ENCODE measurements at regions not wholly inside any gene's neighbourhood (a gene's known extent, or its start where the extent isn't known, plus 50 kb on each side); places are given as distances from the start of the nearest gene placed in this dataset.

DNA sequence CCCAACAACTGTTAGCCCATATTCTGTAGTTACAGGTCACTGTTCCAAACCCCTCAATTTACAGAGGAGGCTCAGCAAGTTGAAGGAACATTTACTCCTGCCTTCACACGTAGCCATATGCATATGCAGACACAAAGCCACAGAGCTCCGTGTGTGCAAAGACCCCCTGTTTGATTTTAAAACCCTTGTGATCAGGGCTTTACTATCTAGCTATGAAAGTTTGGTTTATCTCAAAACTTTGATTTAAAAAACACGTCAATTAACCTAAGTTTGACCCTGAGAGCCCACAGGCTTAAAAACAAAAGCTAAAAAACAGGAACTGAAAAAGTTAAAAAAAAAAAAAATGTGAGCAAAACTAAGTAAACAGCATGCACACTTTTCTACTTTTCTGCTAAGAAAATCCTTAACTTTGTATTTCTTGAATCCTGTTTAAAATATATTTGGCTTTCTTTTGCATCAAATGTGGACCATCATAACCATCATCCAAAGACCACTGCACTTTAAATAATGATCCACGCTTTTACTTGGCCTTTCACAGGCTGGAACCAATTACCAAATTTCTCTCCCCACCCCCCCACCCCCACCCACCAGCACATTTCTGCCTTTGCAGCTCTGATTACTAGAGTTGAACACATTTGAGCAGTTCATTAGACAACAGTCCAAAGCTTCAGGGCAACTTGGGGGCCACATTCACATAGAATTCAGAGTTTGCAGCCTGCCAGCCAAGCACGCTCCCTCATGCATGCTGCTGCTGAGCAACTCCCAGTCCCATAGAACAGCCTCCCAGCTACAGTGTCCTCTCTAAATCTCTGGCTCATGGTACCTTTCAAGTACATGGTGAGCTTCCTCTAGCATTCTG is 128.8 kb upstream of the MAP3K1 start:
- peak in 1 of 4 donors; percentile 46 for ATAC-seq
- no peaks in the 10 kb centered on the region for H3K36me3 ChIP-seq
- TF ChIP-seq POLR2A (IDR thresholded peaks at IDR 0.05), result no peak
- H3K4me3 ChIP-seq, result no peak overlapping the region
- no peak for DNase-seq
- no peaks in the 10 kb centered on the region for H3K4me1 ChIP-seq
- intact Hi-C loops (cut with DNase I), result no loop called here
- WGBS (ENCODE audit: insufficient coverage, low coverage, low lambda C conversion rate, missing lambda C conversion rate), result 46% methylated on average over 4 of the region's 5 CpGs
- no peaks in the 10 kb centered on the region for H3K9me3 ChIP-seq
- H3K27me3 ChIP-seq, result no peaks in the 10 kb centered on the region
- H3K27ac ChIP-seq, result no peak overlapping the region

DNA sequence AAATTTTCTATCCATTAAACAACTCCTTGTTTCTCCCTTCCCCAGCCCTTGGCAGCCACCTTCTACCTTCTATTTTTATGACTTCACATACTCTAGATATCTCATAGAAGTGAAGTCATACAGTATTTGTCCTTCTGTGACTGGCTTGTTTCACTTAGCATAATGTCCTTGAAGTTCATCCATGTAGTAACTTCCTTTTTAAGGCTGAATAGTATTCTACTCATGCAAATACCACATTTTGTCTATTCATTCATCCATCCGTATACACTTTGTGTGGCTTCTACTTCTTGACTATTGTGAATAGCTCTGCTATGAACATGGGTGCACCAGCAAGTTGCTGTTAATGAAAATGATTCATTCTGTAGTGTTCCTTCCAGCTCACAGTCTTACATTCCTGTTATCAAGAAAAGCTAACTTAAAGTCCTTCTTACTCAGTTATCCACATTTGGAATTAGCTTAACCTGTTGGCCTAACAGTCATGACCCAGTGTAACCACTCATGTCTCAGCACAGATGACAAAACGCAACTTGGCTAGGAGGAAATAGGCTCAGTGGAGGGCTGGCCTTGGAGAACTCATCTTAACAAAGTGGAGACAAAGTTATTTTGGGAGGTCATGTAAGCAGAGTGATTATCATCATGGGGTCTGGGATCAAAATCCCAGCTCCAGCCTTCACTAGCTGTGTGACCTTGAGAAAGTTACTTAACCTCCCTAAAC is 129.7 kb upstream of the MAP3K1 start:
- Histone ChIP-seq H3K4me1 (no peaks in the 10 kb centered on the region), H3K9me3 (no peaks in the 10 kb centered on the region), H3K36me3 (no peaks in the 10 kb centered on the region), H3K27ac (no peak overlapping the region), H3K27me3 (no peaks in the 10 kb centered on the region), H3K4me3 (no peak overlapping the region)
- TF ChIP-seq, protein P1, sequence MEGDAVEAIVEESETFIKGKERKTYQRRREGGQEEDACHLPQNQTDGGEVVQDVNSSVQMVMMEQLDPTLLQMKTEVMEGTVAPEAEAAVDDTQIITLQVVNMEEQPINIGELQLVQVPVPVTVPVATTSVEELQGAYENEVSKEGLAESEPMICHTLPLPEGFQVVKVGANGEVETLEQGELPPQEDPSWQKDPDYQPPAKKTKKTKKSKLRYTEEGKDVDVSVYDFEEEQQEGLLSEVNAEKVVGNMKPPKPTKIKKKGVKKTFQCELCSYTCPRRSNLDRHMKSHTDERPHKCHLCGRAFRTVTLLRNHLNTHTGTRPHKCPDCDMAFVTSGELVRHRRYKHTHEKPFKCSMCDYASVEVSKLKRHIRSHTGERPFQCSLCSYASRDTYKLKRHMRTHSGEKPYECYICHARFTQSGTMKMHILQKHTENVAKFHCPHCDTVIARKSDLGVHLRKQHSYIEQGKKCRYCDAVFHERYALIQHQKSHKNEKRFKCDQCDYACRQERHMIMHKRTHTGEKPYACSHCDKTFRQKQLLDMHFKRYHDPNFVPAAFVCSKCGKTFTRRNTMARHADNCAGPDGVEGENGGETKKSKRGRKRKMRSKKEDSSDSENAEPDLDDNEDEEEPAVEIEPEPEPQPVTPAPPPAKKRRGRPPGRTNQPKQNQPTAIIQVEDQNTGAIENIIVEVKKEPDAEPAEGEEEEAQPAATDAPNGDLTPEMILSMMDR (IDR thresholded peaks at IDR 0.05), result no peak
- TF ChIP-seq POLR2A (IDR thresholded peaks at IDR 0.05), result no peak
- intact Hi-C loops (cut with DNase I), result no loop called here
- DNase-seq, result no peak
- 47% methylated on average over 2 of the region's 2 CpGs for WGBS (ENCODE audit: insufficient coverage, low coverage, low lambda C conversion rate, missing lambda C conversion rate)
- ATAC-seq, result peak in 3 of 4 donors; percentile 30 to 64 (median 48)

DNA sequence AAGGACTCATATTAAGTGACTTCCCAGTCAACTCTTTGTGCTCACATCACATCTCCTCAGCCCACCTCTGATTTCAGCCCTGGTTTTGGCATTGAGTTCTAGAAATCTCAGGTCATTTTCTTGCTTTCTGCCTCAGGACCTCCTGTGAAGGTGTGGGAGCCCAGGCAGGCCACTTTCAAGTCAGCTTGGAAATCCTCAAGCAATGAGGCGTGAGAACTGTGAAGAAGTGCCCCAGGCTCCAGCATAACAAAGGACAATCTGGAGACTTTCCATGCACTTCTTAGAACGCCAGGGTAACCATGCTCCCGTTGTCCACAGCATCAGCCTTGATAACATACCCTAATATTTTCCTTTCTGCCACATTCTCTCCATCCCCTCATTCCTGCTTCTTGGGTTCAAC is 131.2 kb upstream of the MAP3K1 start:
- no peak overlapping the region for H3K4me3 ChIP-seq
- TF ChIP-seq, protein P1 (IDR thresholded peaks at IDR 0.05), result no peak
- TF ChIP-seq POLR2A (IDR thresholded peaks at IDR 0.05), result no peak
- H3K27ac ChIP-seq, result no peak overlapping the region
- H3K27me3 ChIP-seq, result no peaks in the 10 kb centered on the region
- no peaks in the 10 kb centered on the region for H3K36me3 ChIP-seq
- ATAC-seq, result no peak
- no peaks in the 10 kb centered on the region for H3K9me3 ChIP-seq
- H3K4me1 ChIP-seq, result no peaks in the 10 kb centered on the region
- DNase-seq, result no peak
- 77% methylated on average over 3 of the region's 3 CpGs for WGBS (ENCODE audit: insufficient coverage, low coverage, low lambda C conversion rate, missing lambda C conversion rate)
- intact Hi-C loops (cut with DNase I), result no loop called here

DNA sequence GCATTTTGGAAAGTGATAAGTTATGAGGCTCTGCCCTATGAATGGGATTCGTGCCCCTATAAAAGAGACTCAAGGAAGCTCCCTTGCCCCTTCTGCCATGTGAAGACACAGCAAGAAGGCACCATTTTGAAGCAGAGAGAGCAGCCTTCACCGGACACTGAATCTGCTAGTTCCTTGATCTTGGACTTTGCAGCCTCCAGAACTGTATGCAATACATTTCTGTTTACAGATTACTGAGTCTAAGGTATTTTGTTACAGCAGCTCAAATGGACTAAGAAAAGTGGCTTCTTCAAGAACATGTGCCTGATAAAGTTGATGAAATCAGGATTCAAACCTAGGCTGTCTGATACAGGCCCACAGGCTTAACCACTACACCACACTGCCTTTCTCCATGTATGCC is 131.6 kb upstream of the MAP3K1 start:
- Histone ChIP-seq H3K36me3 (no peaks in the 10 kb centered on the region), H3K9me3 (no peaks in the 10 kb centered on the region), H3K4me1 (no peaks in the 10 kb centered on the region), H3K27ac (no peak overlapping the region), H3K4me3 (no peak overlapping the region), H3K27me3 (no peaks in the 10 kb centered on the region)
- no peak for TF ChIP-seq POLR2A (IDR thresholded peaks at IDR 0.05)
- TF ChIP-seq, protein P1 (IDR thresholded peaks at IDR 0.05), result no peak
- intact Hi-C loops (cut with DNase I), result no loop called here
- no peak for ATAC-seq
- WGBS (ENCODE audit: insufficient coverage, low coverage, low lambda C conversion rate, missing lambda C conversion rate), result 100% methylated on average over 1 of the region's 2 CpGs
- no peak for DNase-seq

DNA sequence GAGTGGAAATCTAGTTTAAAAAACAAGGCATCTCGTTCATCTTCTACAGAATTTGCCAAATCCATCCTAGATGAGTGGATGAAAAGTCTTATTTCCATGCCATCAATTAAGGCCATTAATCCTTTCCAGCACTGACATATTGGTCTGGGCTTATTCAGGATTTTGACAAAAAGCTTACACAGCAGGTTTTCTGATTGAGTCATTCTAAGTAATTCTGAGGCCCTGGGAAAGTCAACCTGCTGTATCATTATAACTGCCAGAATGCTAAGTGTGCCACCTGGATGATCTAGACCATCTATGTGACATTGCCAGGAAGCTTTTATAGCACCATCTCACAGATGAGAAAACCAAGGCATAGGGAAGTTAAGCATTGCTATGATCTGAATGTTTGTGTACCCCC is 132.1 kb upstream of the MAP3K1 start:
- Histone ChIP-seq H3K4me1 (no peaks in the 10 kb centered on the region), H3K27ac (no peak overlapping the region), H3K9me3 (no peaks in the 10 kb centered on the region), H3K36me3 (no peaks in the 10 kb centered on the region), H3K27me3 (no peaks in the 10 kb centered on the region), H3K4me3 (no peak overlapping the region)
- 80% methylated on average over 1 of the region's 1 CpG for WGBS (ENCODE audit: insufficient coverage, low coverage, low lambda C conversion rate, missing lambda C conversion rate)
- intact Hi-C loops (cut with DNase I), result no loop called here
- no peak for TF ChIP-seq POLR2A (IDR thresholded peaks at IDR 0.05)
- TF ChIP-seq, protein P1 (IDR thresholded peaks at IDR 0.05), result no peak
- DNase-seq (no peak), ATAC-seq (no peak)

All from right lobe of liver (tissue), 6 donors.